ENCODE measurements at regions not wholly inside any gene's neighbourhood (a gene's known extent, or its start where the extent isn't known, plus 50 kb on each side); places are given as distances from the start of the nearest gene placed in this dataset.
"Not testable (repeated sequence)": the region's sequence is repeated elsewhere in the genome, so short reads cannot be mapped to it uniquely, and the experiment has no call there.

- no peak for DNase-seq
Observed at GRCh38 chr6:68575765-68576439, 59.2 kb upstream of the ADGRB3 start.

GRCh38 chr6:68572975-68573374 lies 62.1 kb upstream of the ADGRB3 start:
- DNase-seq: no peak

- no peak for DNase-seq
Observed at GRCh38 chr6:68572525-68572924, 62.6 kb upstream of the ADGRB3 start.

- DNase-seq: no peak
Observed at GRCh38 chr6:68559716-68560115, 75.4 kb upstream of the ADGRB3 start.

GRCh38 chr6:68559070-68559469 lies 76.0 kb upstream of the ADGRB3 start:
- DNase-seq: no peak

- no peak for DNase-seq
Observed at GRCh38 chr6:68546620-68547019, 88.5 kb upstream of the ADGRB3 start.

GRCh38 chr6:68544450-68544849 lies 90.6 kb upstream of the ADGRB3 start:
- DNase-seq: no peak

- DNase-seq: no peak
Observed at GRCh38 chr6:68533339-68533795, 101.7 kb upstream of the ADGRB3 start.

- no peak for DNase-seq
Observed at GRCh38 chr6:68527691-68528090, 107.4 kb upstream of the ADGRB3 start.

- no peak for DNase-seq
Observed at GRCh38 chr6:68506911-68507310, 128.2 kb upstream of the ADGRB3 start.

GRCh38 chr6:68502946-68503345 lies 132.1 kb upstream of the ADGRB3 start:
- no peak for DNase-seq

GRCh38 chr6:68497927-68498326 lies 137.2 kb upstream of the ADGRB3 start:
- no peak for DNase-seq

- not testable (repeated sequence) for DNase-seq
Observed at GRCh38 chr6:68494880-68495279, 140.2 kb upstream of the ADGRB3 start.

- DNase-seq: no peak
Observed at GRCh38 chr6:68476611-68477010, 158.5 kb upstream of the ADGRB3 start.

- no peak for DNase-seq
Observed at GRCh38 chr6:68473433-68474210, 161.5 kb upstream of the ADGRB3 start.

- DNase-seq: no peak
Observed at GRCh38 chr6:68468244-68468884, 166.7 kb upstream of the ADGRB3 start.

GRCh38 chr6:68458447-68458846 lies 176.6 kb upstream of the ADGRB3 start:
- no peak for DNase-seq

- DNase-seq: no peak
Observed at GRCh38 chr6:68447112-68447511, 188.0 kb upstream of the ADGRB3 start.

- DNase-seq: no peak
Observed at GRCh38 chr6:68445926-68446325, 189.2 kb upstream of the ADGRB3 start.

- no peak for DNase-seq
Observed at GRCh38 chr6:68443704-68444103, 191.4 kb upstream of the ADGRB3 start.

GRCh38 chr6:68427630-68428029 lies 207.5 kb upstream of the ADGRB3 start:
- no peak for DNase-seq

- DNase-seq: no peak
Observed at GRCh38 chr6:68410021-68410420, 225.1 kb upstream of the ADGRB3 start.

- DNase-seq: no peak
Observed at GRCh38 chr6:68400396-68400795, 234.7 kb upstream of the ADGRB3 start.

- no peak for DNase-seq
Observed at GRCh38 chr6:68391953-68392352, 243.1 kb upstream of the ADGRB3 start.

All from activated effector memory CD4-positive, alpha-beta T cell treated with anti-CD3 and anti-CD28 coated beads, Interleukin-2, amount 50 U/mL, for 16 hours (primary cell).